HuH-7 (cell line): ENCODE measurements at regions not wholly inside any gene's neighbourhood (a gene's known extent, or its start where the extent isn't known, plus 50 kb on each side); places are given as distances from the start of the nearest gene placed in this dataset.
A peak's percentile ranks its signal among the peaks of the same experiment; 100 is the strongest.

Experiments used
- DNase-seq: peaks from one replicate; pipeline ENCODE4 v3.0.0; 2011; ENCODE audit warnings: low spot score

DNA sequence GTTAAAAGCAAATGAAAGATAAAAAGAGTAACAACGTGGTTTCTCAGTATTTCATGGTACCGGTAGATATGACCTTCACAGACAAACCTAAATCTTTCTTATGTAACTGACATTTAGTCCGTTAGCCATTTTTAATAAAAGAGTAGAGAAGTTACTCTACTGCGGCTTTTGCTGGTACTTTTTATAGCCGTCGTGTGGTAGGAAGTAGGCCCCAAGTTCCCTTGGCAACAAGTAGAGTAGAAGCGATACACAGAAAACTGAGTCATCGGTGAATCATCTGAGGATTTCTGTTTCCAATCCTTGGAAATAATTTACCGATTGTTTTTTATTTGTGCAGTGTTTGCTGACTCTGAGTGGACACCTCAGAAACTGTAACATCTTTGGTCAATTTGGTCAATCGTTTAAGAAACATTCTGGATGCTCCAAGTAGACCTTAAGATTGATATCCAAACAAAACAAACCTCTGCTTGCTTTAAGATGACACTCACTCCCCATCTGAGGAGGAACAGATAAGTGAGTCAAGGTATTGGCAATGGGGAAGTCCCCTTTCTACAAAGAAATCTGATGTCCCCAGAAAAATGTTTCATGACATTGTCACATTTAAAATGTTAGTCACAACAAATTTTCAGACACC is 63.9 kb upstream of the AHR start:
- DNase-seq = no peak

- no peak for DNase-seq
These were observed 62.3 kb upstream of the AHR start for GRCh38 chr7:17236171-17236570.

- no peak for DNase-seq
These were observed 61.8 kb upstream of the AHR start for GRCh38 chr7:17236603-17237002.

GRCh38 chr7:17239046-17239445 is 59.4 kb upstream of the AHR start:
- DNase-seq = no peak

- DNase-seq = peak; percentile 29
These were observed 58.5 kb upstream of the AHR start for GRCh38 chr7:17239683-17240521.

- no peak for DNase-seq
These were observed 55.9 kb upstream of the AHR start for GRCh38 chr7:17242504-17242903.

GRCh38 chr7:17244786-17245185 is 53.7 kb upstream of the AHR start:
- no peak for DNase-seq

DNA sequence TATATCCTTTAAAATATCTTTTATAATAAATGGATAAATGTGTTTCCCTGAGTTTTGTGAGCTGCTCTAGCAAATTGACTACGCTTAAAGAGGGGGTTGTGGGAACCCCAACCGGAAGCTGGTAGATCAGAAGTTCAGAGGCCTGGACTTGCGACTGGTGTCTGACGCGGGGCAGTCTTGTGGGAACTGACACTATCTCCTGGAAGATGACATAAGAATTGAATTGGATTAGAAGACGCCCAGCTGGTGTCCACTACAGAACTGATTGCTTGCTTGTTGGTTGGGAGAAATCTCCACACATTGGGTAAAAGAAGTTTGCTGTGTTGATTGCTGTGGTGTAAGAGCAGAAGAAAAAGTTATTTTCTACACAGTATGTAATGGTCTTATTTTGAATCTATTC is 51.1 kb upstream of the AHR start:
- no peak for DNase-seq

- DNase-seq = no peak
These were observed 49.9 kb upstream of the AHR start for GRCh38 chr7:17248527-17248926.
